Activated naive CD8-positive, alpha-beta T cell treated with anti-CD3 and anti-CD28 coated beads, Interleukin-2, amount 10 ng/mL, durations not matched to agents 7 days and 5 days (primary cell): ENCODE measurements at regions not wholly inside any gene's neighbourhood (a gene's known extent, or its start where the extent isn't known, plus 50 kb on each side); places are given as distances from the start of the nearest gene placed in this dataset.

Source experiments
- ATAC-seq: fragments of 150-1000 bp; cut with Tn5 transposase; one replicate; pipeline ENCODE4 v1.10.0; 2021; ENCODE audit warnings: low read depth, moderate library complexity
- POLR2A ChIA-PET: fragments of 350-600 bp; sonication (Branson Sonifier 250); formaldehyde crosslinking; loops from one replicate; lab custom pipeline; 2021; ENCODE audit warnings: antibody characterized with exemption; lab: Charles Lee
- DNase-seq: peaks from one replicate; pipeline ENCODE4 v3.0.0; 2021
- H3K27ac Mint-ChIP-seq: one replicate; pipeline ENCODE4 v1.8.0; 2022; ENCODE audit warnings: mild to moderate bottlenecking, mixed read lengths
- H3K27me3 Mint-ChIP-seq: one replicate; pipeline ENCODE4 v1.8.0; 2022; ENCODE audit warnings: mild to moderate bottlenecking, moderate library complexity, mixed read lengths
- H3K36me3 Mint-ChIP-seq: one replicate; pipeline ENCODE4 v1.8.0; 2021; ENCODE audit warnings: mild to moderate bottlenecking, mixed read lengths
- H3K4me1 Mint-ChIP-seq: one replicate; pipeline ENCODE4 v1.8.0; 2021; ENCODE audit warnings: mixed read lengths
- H3K4me3 Mint-ChIP-seq: one replicate; pipeline ENCODE4 v1.8.0; 2022; ENCODE audit warnings: mild to moderate bottlenecking, moderate library complexity, mixed read lengths
- H3K9me3 Mint-ChIP-seq: one replicate; pipeline ENCODE4 v1.8.0; 2021; ENCODE audit warnings: mixed read lengths

- no peaks in the 10 kb centered on the region for H3K9me3 Mint-ChIP-seq
Observed at GRCh38 chr5:5584236-5584745, 161.8 kb downstream of the ICE1 start.

GRCh38 chr5:5583832-5584231, 161.4 kb downstream of the ICE1 start:
- H3K27ac Mint-ChIP-seq, result no peak overlapping the region
- ATAC-seq, result no peak
- POLR2A ChIA-PET, result no interaction called here
- no peaks in the 10 kb centered on the region for H3K9me3 Mint-ChIP-seq
- no peak for DNase-seq
- no peak overlapping the region for H3K4me3 Mint-ChIP-seq
- H3K27me3 Mint-ChIP-seq, result no peaks in the 10 kb centered on the region
- no peaks in the 10 kb centered on the region for H3K36me3 Mint-ChIP-seq
- no peaks in the 10 kb centered on the region for H3K4me1 Mint-ChIP-seq

More at GRCh38 chr5:5584236-5584745, 161.8 kb downstream of the ICE1 start:
- Mint-ChIP-seq H3K27ac (no peak overlapping the region), H3K4me3 (no peak overlapping the region), H3K27me3 (peaks cover 3% of the 10 kb centered on the region), H3K36me3 (no peaks in the 10 kb centered on the region), H3K4me1 (no peaks in the 10 kb centered on the region)
- no peak for DNase-seq
- POLR2A ChIA-PET, result no interaction called here
- ATAC-seq, result no peak

GRCh38 chr5:5583023-5583765, 160.7 kb downstream of the ICE1 start:
- POLR2A ChIA-PET, result no interaction called here

GRCh38 chr5:5581080-5581479, 158.6 kb downstream of the ICE1 start:
- POLR2A ChIA-PET, result no interaction called here
- H3K36me3 Mint-ChIP-seq, result no peaks in the 10 kb centered on the region
- no peaks in the 10 kb centered on the region for H3K9me3 Mint-ChIP-seq
- H3K4me1 Mint-ChIP-seq, result no peaks in the 10 kb centered on the region
- no peak overlapping the region for H3K27ac Mint-ChIP-seq
- DNase-seq, result no peak
- no peak for ATAC-seq
- H3K4me3 Mint-ChIP-seq, result no peak overlapping the region
- H3K27me3 Mint-ChIP-seq, result no peaks in the 10 kb centered on the region

More at GRCh38 chr5:5583023-5583765, 160.7 kb downstream of the ICE1 start:
- no peaks in the 10 kb centered on the region for H3K27me3 Mint-ChIP-seq
- H3K4me3 Mint-ChIP-seq, result no peak overlapping the region
- no peaks in the 10 kb centered on the region for H3K4me1 Mint-ChIP-seq
- H3K36me3 Mint-ChIP-seq, result no peaks in the 10 kb centered on the region
- H3K27ac Mint-ChIP-seq, result no peak overlapping the region
- no peaks in the 10 kb centered on the region for H3K9me3 Mint-ChIP-seq
- DNase-seq (no peak), ATAC-seq (no peak)

GRCh38 chr5:5576744-5577143, 154.3 kb downstream of the ICE1 start:
- no peak for ATAC-seq
- no peaks in the 10 kb centered on the region for H3K9me3 Mint-ChIP-seq
- no peak overlapping the region for H3K27ac Mint-ChIP-seq
- no peak for DNase-seq
- H3K27me3 Mint-ChIP-seq, result peaks cover 9% of the 10 kb centered on the region
- POLR2A ChIA-PET, result no interaction called here
- no peaks in the 10 kb centered on the region for H3K36me3 Mint-ChIP-seq
- no peak overlapping the region for H3K4me3 Mint-ChIP-seq
- no peaks in the 10 kb centered on the region for H3K4me1 Mint-ChIP-seq

- Mint-ChIP-seq H3K36me3 (no peaks in the 10 kb centered on the region), H3K27me3 (peaks cover 9% of the 10 kb centered on the region), H3K4me3 (no peak overlapping the region), H3K9me3 (no peaks in the 10 kb centered on the region), H3K4me1 (no peaks in the 10 kb centered on the region), H3K27ac (no peak overlapping the region)
- ATAC-seq, result no peak
- no peak for DNase-seq
- POLR2A ChIA-PET, result no interaction called here
Observed at GRCh38 chr5:5575461-5575860, 153.0 kb downstream of the ICE1 start.

GRCh38 chr5:5573798-5574380, 151.4 kb downstream of the ICE1 start:
- H3K4me3 Mint-ChIP-seq, result no peak overlapping the region
- ATAC-seq, result no peak
- no peak for DNase-seq
- H3K27me3 Mint-ChIP-seq, result peaks cover 9% of the 10 kb centered on the region
- POLR2A ChIA-PET, result no interaction called here
- no peaks in the 10 kb centered on the region for H3K36me3 Mint-ChIP-seq
- no peak overlapping the region for H3K27ac Mint-ChIP-seq
- H3K4me1 Mint-ChIP-seq, result no peaks in the 10 kb centered on the region
- no peaks in the 10 kb centered on the region for H3K9me3 Mint-ChIP-seq

- Mint-ChIP-seq H3K4me3 (no peak overlapping the region), H3K36me3 (no peaks in the 10 kb centered on the region), H3K27ac (no peak overlapping the region), H3K27me3 (peaks cover 9% of the 10 kb centered on the region), H3K4me1 (no peaks in the 10 kb centered on the region), H3K9me3 (no peaks in the 10 kb centered on the region)
- no peak for ATAC-seq
- POLR2A ChIA-PET, result no interaction called here
- no peak for DNase-seq
Observed at GRCh38 chr5:5572976-5573797, 150.7 kb downstream of the ICE1 start.

GRCh38 chr5:5572010-5572865, 149.8 kb downstream of the ICE1 start:
- DNase-seq (no peak), ATAC-seq (no peak)
- Mint-ChIP-seq H3K4me1 (no peaks in the 10 kb centered on the region), H3K4me3 (no peak overlapping the region), H3K36me3 (no peaks in the 10 kb centered on the region), H3K27ac (no peak overlapping the region), H3K9me3 (no peaks in the 10 kb centered on the region), H3K27me3 (peaks cover 12% of the 10 kb centered on the region)
- POLR2A ChIA-PET, result no interaction called here

GRCh38 chr5:5570646-5571045, 148.2 kb downstream of the ICE1 start:
- H3K27me3 Mint-ChIP-seq, result peaks cover 8% of the 10 kb centered on the region
- ATAC-seq, result no peak
- POLR2A ChIA-PET, result no interaction called here
- no peak overlapping the region for H3K27ac Mint-ChIP-seq
- no peak overlapping the region for H3K4me3 Mint-ChIP-seq
- no peaks in the 10 kb centered on the region for H3K4me1 Mint-ChIP-seq
- no peaks in the 10 kb centered on the region for H3K36me3 Mint-ChIP-seq
- DNase-seq, result no peak
- no peaks in the 10 kb centered on the region for H3K9me3 Mint-ChIP-seq

GRCh38 chr5:5564898-5565297, 142.4 kb downstream of the ICE1 start:
- no peaks in the 10 kb centered on the region for H3K4me1 Mint-ChIP-seq
- H3K27ac Mint-ChIP-seq, result no peak overlapping the region
- peaks cover 10% of the 10 kb centered on the region for H3K27me3 Mint-ChIP-seq
- no peak for ATAC-seq
- no peaks in the 10 kb centered on the region for H3K9me3 Mint-ChIP-seq
- no peaks in the 10 kb centered on the region for H3K36me3 Mint-ChIP-seq
- H3K4me3 Mint-ChIP-seq, result no peak overlapping the region
- no peak for DNase-seq
- POLR2A ChIA-PET, result no interaction called here

- H3K27ac Mint-ChIP-seq, result no peak overlapping the region
- DNase-seq, result no peak
- ATAC-seq, result no peak
- no peaks in the 10 kb centered on the region for H3K4me1 Mint-ChIP-seq
- peaks cover 16% of the 10 kb centered on the region for H3K27me3 Mint-ChIP-seq
- POLR2A ChIA-PET, result no interaction called here
- H3K4me3 Mint-ChIP-seq, result no peak overlapping the region
- no peaks in the 10 kb centered on the region for H3K36me3 Mint-ChIP-seq
- no peaks in the 10 kb centered on the region for H3K9me3 Mint-ChIP-seq
Observed at GRCh38 chr5:5560016-5560415, 137.5 kb downstream of the ICE1 start.
